Activated naive CD8-positive, alpha-beta T cell treated with anti-CD3 and anti-CD28 coated beads, Interleukin-2, amount 50 U/mL, for 24 hours (primary cell): ENCODE measurements at regions not wholly inside any gene's neighbourhood (a gene's known extent, or its start where the extent isn't known, plus 50 kb on each side); places are given as distances from the start of the nearest gene placed in this dataset.
A peak's percentile ranks its signal among the peaks of the same experiment; 100 is the strongest.
"Not testable (repeated sequence)": the region's sequence is repeated elsewhere in the genome, so short reads cannot be mapped to it uniquely, and the experiment has no call there.

ENCODE experiments used
- ATAC-seq: fragments of 150-1000 bp; cut with Tn5 transposase; one replicate; pipeline ENCODE4 v1.10.0; 2021
- DNase-seq: peaks from one replicate; pipeline ENCODE4 v3.0.0; 2021
- H3K27ac Mint-ChIP-seq: one replicate; pipeline ENCODE4 v1.8.0; 2021; ENCODE audit warnings: mild to moderate bottlenecking, mixed read lengths
- H3K27me3 Mint-ChIP-seq: one replicate; pipeline ENCODE4 v1.8.0; 2021; ENCODE audit warnings: mixed read lengths
- H3K36me3 Mint-ChIP-seq: one replicate; pipeline ENCODE4 v1.8.0; 2021; ENCODE audit warnings: low read depth, mixed read lengths
- H3K4me1 Mint-ChIP-seq: one replicate; pipeline ENCODE4 v1.8.0; 2021; ENCODE audit warnings: mixed read lengths
- H3K4me3 Mint-ChIP-seq: one replicate; pipeline ENCODE4 v1.8.0; 2021; ENCODE audit warnings: mild to moderate bottlenecking, moderate library complexity, mixed read lengths
- H3K9me3 Mint-ChIP-seq: one replicate; pipeline ENCODE4 v1.8.0; 2021; ENCODE audit warnings: mixed read lengths

DNA sequence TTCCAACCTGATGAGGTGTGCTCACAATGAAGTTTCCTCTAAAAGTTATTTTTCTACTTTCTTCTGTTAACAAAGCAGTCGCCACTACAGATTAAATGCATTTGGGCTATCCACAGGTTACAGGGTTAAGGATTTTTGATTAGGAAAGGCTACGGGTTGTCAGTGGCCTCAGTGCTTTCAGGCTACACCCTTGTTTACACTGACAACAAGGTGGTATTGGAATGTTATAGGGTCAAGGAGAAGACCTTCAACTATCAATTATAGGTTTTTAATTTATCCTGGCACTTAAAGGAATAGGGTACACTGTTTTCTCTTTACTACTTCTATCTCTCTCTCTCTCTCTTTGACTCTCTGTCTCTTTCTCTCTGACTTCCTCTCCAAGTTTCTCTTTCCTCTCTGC, 102.8 kb downstream of the TMEM167A start:
- Mint-ChIP-seq H3K9me3 (peaks cover 34% of the 10 kb centered on the region), H3K36me3 (peaks cover 11% of the 10 kb centered on the region)
- not testable (repeated sequence) for H3K27ac Mint-ChIP-seq, H3K27me3 Mint-ChIP-seq, H3K4me3 Mint-ChIP-seq, ATAC-seq, H3K4me1 Mint-ChIP-seq, DNase-seq

DNA sequence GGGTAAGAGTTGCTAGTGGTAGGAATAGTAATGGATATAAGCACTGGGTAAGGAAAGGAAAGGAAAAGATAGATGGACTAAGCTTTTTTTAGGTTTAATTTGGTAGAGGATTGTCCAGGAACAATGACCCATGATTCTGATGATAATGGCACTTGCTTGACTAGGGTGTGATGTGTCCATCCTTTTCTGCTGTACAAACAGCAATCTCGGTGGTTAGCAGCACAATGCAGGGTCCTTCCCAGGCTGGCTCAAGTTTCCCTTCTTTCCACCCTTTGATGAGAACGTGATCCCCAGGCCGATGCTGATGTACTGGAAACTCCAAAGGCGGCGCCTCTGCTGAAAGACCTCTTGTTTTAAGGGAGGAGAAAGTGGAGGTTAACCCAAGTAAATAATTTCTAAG, 105.3 kb downstream of the TMEM167A start:
- Mint-ChIP-seq H3K36me3 (peaks cover 11% of the 10 kb centered on the region), H3K27me3 (peaks cover 2% of the 10 kb centered on the region), H3K4me1 (peaks cover 6% of the 10 kb centered on the region), H3K27ac (no peak overlapping the region), H3K4me3 (no peak overlapping the region), H3K9me3 (peaks cover 38% of the 10 kb centered on the region)
- ATAC-seq, result no peak
- no peak for DNase-seq

DNA sequence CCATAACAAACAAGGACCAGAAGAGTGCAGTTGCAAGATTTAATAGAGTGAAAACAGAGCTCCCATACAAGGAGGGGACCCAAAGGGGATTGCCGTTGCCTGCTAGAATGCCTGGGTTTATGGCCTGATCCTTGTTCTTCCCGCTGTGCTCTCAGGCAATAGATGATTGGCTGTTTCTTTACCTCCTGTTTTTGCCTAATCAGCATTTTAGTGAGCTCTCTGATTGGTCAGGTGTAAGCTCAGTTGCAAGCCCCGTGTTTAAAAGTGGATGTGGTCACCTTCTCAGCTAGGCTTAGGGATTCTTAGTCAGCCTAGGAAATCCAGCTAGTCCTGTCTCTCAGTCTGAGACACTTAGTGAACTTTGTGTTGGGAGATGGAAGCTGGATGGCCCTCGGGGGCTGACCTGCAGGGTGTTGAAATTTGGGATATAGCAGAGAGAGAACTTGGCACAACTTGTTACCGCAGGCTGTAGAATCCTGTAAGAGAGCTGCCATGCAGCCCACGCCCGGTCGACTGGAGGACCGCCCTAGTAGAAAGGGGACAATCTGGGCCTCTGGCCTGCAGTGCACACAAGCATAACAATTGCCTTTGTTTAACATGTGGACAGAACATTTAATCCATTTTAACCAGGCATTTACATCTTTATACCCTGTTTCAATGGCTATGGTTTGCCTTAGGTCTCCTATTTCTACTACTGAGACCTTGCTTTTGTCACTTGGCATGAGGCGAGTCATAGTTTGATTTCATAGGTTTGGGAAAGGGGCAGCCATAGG, 106.0 kb downstream of the TMEM167A start:
- not testable (repeated sequence) for H3K4me3 Mint-ChIP-seq, H3K27me3 Mint-ChIP-seq, H3K4me1 Mint-ChIP-seq, H3K27ac Mint-ChIP-seq, DNase-seq, H3K36me3 Mint-ChIP-seq, ATAC-seq
- H3K9me3 Mint-ChIP-seq, result peaks cover 33% of the 10 kb centered on the region

DNA sequence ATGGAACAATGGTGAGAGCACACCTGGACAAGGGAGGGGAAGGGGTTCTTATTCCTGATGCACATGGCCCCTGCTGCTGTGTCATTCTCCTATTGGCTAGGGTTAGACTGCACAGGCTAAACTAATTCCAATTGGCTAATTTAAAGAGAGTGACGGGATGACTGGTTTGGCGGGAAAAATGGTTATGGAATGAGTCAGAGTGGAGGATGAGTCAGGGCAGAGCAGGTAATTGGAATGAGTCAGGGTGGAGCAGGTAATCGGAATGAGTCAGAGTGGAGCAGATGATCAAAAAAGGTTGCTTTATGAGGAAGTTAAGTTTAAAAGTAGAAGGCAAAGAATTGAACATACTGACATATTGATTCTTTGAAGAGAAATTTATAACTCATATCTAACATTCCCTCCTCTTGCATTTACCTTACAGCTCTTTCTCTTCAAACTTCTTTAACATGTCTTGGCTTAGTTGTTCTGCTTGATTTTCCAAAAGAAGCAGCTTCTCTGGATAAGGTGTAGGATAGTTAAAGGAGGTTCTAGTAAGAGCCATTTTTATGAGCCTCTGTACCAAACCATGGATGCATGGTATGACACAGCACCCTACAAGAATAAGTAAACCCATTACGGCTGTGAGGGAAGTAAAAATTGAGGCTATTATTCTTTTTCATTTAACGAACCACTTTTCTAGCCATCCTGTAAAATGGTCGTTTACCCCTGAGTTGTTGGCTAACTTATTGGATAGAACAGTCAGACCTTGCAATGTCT, 107.8 kb downstream of the TMEM167A start:
- H3K4me1 Mint-ChIP-seq, H3K27me3 Mint-ChIP-seq, H3K36me3 Mint-ChIP-seq, H3K4me3 Mint-ChIP-seq, ATAC-seq: not testable (repeated sequence)
- Mint-ChIP-seq H3K9me3 (peaks cover 18% of the 10 kb centered on the region), H3K27ac (peak overlapping the region; percentile 30)
- peak; percentile 6 for DNase-seq

DNA sequence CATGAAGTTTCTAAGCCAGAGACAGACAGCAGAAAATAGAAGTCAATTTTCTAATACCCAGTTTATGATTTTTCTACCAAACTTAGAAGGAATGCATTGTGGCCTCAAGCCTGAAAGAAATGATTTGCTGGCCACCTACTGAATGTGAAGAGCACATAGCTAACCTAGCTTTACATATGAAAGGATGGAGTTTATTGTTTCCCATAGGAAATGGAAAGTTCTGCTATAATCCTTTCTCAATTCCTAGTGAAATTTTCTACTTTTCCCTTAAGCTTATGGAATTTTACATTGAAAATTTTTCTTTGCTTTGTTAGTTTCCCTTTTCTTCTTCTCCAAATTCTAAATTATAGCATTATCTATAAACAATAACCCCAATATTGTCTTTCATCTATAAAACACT, 110.1 kb downstream of the TMEM167A start:
- Mint-ChIP-seq H3K4me1 (peaks cover 6% of the 10 kb centered on the region), H3K4me3 (no peak overlapping the region), H3K36me3 (no peaks in the 10 kb centered on the region), H3K27ac (no peak overlapping the region), H3K27me3 (no peaks in the 10 kb centered on the region), H3K9me3 (peaks cover 11% of the 10 kb centered on the region)
- no peak for ATAC-seq
- no peak for DNase-seq

DNA sequence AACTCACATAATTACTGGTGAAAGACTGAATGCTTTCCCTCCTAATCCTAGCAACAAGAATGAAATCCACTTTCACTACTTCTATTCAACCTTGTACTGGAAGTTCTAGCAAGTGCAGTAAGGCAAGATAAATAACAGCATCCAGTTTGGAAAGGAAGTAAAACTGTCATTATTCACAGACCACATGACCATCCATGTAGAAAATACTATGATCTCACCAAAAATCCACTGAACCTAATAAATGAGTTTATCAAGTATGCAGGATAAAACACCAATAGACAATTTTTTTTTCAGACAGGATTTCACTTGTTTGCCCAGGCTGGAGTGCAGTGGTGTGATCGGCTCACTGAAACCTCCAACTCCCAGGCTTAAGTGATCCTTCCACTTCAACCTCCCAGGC, 117.7 kb downstream of the TMEM167A start:
- no peaks in the 10 kb centered on the region for H3K36me3 Mint-ChIP-seq
- H3K9me3 Mint-ChIP-seq, result peaks cover 17% of the 10 kb centered on the region
- no peaks in the 10 kb centered on the region for H3K4me1 Mint-ChIP-seq
- DNase-seq (no peak), ATAC-seq (no peak)
- H3K27ac Mint-ChIP-seq, result no peak overlapping the region
- H3K4me3 Mint-ChIP-seq, result no peak overlapping the region
- H3K27me3 Mint-ChIP-seq, result no peaks in the 10 kb centered on the region

DNA sequence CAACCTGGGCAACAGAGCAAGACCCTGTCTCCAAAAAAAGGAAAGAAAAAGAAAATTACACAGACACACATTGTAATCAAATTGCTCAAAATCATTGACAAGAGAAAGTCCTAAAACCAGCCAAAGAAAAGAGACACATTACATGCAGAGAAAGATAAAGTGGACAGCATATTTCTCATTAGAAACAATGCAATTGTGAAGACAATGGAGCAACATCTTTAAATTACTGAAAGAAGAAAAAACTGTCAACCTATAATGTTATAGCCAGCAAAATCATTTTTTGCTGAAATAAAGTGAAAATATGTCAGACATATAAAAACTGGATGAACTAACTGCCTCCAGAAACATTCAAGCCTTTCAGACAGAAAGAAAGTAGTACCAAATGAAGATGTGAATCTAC, 120.6 kb downstream of the TMEM167A start:
- Mint-ChIP-seq H3K27me3 (no peaks in the 10 kb centered on the region), H3K9me3 (peaks cover 17% of the 10 kb centered on the region), H3K36me3 (no peaks in the 10 kb centered on the region), H3K4me3 (no peak overlapping the region), H3K4me1 (no peaks in the 10 kb centered on the region), H3K27ac (no peak overlapping the region)
- DNase-seq (no peak), ATAC-seq (no peak)

DNA sequence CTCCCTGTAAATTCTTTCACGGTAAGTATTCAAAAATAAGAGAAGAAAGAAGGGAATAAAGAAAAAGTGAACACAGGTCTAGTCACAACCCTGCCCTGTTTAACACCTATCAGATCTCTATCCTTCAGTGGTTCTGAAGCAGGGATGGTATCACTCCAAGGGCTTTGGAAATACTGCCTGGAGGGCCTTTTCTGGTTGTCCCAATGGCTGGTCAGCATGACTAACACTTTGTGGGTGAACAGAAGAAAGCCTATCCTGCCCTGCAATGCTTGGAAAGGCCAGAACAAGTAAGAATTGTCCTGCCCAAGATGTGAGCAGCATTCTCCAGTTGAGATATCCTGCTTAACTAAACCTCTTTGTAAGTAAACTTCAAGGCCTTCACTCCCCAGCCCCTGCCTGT, 124.9 kb downstream of the TMEM167A start:
- ATAC-seq, result no peak
- Mint-ChIP-seq H3K36me3 (no peaks in the 10 kb centered on the region), H3K27ac (no peak overlapping the region), H3K4me1 (no peaks in the 10 kb centered on the region), H3K9me3 (peaks cover 24% of the 10 kb centered on the region), H3K4me3 (no peak overlapping the region), H3K27me3 (no peaks in the 10 kb centered on the region)
- no peak for DNase-seq

DNA sequence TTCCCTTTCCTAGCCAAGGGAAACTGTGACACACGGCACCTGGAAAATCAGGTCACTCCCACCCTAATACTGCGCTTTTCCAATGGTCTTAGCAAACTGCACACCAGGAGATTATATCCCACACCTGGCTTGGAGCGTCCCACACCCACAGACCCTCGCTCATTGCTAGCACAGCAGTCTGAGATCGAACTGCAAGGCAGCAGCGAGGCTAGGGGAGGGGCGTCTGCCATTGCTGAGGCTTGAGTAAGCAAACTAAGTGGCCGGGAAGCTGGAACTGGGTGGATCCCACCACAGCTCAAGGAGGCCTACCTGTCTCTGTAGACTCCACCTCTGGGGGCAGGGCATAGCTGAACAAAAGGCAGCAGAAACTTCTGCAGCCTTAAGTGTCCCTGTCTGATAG, 132.9 kb downstream of the TMEM167A start:
- not testable (repeated sequence) for H3K4me3 Mint-ChIP-seq, H3K4me1 Mint-ChIP-seq, H3K27ac Mint-ChIP-seq, H3K36me3 Mint-ChIP-seq, DNase-seq, H3K9me3 Mint-ChIP-seq, H3K27me3 Mint-ChIP-seq, ATAC-seq

DNA sequence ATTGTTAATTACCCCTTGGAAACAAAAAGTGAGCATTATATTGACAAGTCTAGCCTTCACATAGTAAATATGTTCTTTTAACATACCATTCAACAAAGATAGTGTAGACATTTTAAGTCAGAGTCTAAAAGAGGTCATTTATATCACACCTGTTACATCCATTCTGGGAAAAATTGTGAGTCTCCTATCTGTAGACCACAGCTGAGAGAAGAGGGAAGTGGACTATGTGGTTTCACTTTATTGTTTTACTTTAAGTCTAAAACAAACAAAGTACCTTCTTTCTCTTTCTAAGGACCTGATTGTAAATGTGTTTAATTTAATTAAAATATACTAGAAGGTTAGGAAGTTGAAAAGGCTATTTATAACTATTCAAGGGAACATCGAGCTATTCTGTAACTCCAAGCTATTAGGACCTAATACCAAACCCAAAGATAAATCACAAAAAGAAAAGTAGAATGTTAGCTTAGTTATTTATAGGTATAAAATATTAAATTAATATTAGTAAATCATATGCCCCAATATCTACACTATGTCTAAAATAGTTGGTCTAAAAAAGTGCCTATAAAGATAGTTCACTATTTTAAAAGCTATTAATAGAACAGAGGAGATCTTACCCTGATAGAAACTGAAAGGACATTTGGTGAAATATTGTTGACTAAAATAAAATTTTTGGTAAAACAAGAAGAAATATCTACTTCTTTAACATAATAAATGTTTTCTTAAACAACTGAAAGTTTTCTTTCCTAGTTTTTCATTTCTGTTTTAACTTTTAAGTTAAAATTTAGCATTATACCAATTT, 134.9 kb downstream of the TMEM167A start:
- no peaks in the 10 kb centered on the region for H3K27me3 Mint-ChIP-seq
- H3K27ac Mint-ChIP-seq, result no peak overlapping the region
- H3K4me1 Mint-ChIP-seq, result peaks cover 2% of the 10 kb centered on the region
- no peaks in the 10 kb centered on the region for H3K36me3 Mint-ChIP-seq
- DNase-seq, result no peak
- no peak overlapping the region for H3K4me3 Mint-ChIP-seq
- no peaks in the 10 kb centered on the region for H3K9me3 Mint-ChIP-seq
- no peak for ATAC-seq

DNA sequence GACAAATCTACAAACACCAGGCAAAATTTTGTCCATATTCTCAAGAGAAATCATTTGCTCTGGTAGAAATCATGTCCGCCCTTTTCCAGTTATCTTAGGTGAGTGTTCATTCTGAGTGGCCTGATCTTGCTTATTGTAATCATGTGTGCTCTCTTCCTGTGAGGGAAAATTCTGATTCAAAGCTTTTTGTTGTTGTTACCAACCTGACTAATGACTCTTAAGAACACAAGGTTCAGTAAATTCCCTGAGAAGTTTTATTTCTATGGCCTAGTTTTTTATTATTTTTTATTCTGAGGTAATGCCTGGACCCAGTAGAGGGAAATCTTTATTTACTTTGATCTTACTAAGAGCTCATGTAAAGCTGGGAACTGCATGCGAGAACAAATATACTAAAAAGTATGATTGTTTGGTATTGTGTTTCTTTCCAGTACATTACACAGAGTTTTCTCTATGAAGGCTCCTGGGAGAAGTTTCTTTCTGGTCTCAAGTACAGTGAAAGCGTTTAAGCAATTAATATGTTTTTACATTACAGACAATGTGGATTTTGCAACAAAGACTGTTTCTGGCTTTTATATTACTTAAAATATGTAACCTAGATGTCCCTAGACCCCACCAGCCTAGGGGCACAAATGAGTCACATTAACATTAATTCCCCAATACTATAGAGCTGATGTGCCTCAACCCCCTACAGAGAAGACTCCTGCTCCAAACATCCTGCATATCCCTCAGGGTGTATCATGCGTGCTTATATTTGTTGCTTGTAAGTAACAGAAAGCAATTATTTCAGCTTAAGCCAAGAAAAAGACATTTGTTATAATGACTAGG, 138.1 kb downstream of the TMEM167A start:
- ATAC-seq, result no peak
- H3K4me1 Mint-ChIP-seq, result peaks cover 2% of the 10 kb centered on the region
- H3K9me3 Mint-ChIP-seq, result no peaks in the 10 kb centered on the region
- H3K27ac Mint-ChIP-seq, result no peak overlapping the region
- no peak overlapping the region for H3K4me3 Mint-ChIP-seq
- H3K36me3 Mint-ChIP-seq, result no peaks in the 10 kb centered on the region
- no peak for DNase-seq
- no peaks in the 10 kb centered on the region for H3K27me3 Mint-ChIP-seq

DNA sequence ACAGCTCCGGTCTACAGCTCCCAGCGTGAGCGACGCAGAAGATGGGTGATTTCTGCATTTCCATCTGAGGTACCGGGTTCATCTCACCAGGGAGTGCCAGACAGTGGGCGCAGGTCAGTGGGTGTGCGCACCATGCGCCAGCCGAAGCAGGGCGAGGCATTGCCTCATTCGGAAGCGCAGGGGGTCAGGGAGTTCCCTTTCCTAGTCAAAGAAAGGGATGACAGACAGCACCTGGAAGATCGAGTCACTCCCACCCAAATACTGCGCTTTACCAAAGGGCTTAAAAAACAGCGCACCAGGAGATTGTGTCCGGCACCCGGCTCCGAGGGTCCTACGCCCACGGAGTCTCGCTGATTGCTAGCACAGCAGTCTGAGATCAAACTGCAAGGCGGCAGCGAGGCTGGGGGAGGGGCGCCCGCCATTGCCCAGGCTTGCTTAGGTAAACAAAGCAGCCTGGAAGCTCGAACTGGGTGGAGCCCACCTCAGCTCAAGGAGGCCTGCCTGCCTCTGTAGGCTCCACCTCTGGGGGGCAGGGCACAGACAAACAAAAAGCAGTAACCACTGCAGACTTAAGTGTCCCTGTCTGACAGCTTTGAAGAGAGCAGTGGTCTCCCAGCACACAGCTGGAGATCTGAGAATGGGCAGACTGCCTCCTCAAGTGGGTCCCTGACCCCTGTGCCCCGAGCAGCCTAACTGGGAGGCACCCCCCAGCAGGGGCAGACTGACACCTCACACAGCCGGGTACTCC, 144.5 kb downstream of the TMEM167A start:
- not testable (repeated sequence) for ATAC-seq, H3K9me3 Mint-ChIP-seq, H3K27me3 Mint-ChIP-seq, H3K4me3 Mint-ChIP-seq, H3K4me1 Mint-ChIP-seq, H3K36me3 Mint-ChIP-seq, DNase-seq, H3K27ac Mint-ChIP-seq

DNA sequence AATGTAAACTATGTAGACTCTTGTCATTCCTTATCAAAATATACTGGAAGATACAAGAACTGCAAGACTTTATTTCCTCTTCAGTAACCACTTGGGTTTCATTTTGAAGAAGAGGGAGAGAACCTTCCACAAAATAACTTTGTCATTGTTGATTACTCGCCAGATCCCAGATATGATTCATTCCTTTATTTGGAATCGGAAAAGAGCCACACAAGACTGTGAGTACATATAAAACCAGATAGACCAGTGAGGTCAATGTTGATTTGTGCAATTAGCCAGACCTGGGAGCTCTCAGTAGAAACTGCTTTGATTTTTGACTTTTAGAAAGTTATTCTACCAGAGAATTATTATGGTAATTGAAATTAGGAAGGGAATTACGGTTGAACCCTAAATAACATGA, 146.1 kb downstream of the TMEM167A start:
- Mint-ChIP-seq H3K4me1 (no peaks in the 10 kb centered on the region), H3K4me3 (no peak overlapping the region), H3K27me3 (no peaks in the 10 kb centered on the region), H3K9me3 (no peaks in the 10 kb centered on the region), H3K27ac (no peak overlapping the region), H3K36me3 (no peaks in the 10 kb centered on the region)
- no peak for DNase-seq
- ATAC-seq, result no peak

DNA sequence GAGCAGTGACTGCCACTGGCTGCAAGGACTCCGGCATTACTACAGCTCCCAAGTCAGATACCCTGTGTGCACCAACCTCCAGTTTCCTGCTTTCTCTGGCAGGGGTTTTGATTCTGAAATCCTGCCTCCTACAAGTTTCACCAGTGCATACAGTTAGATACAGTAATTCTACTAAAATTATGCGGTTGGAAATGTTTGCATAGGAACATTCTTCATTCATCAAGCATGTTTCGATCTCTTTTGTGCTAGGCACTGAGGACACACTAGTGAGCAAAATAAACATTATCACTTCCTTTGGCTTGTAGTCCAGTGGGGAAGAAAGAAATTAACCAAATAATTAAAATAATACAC, 152.2 kb downstream of the TMEM167A start:
- H3K4me3 Mint-ChIP-seq, result no peak overlapping the region
- no peaks in the 10 kb centered on the region for H3K9me3 Mint-ChIP-seq
- ATAC-seq, result no peak
- H3K27me3 Mint-ChIP-seq, result no peaks in the 10 kb centered on the region
- no peak for DNase-seq
- H3K36me3 Mint-ChIP-seq, result no peaks in the 10 kb centered on the region
- no peaks in the 10 kb centered on the region for H3K4me1 Mint-ChIP-seq
- no peak overlapping the region for H3K27ac Mint-ChIP-seq
